ENCODE measurements at regions not wholly inside any gene's neighbourhood (a gene's known extent, or its start where the extent isn't known, plus 50 kb on each side); places are given as distances from the start of the nearest gene placed in this dataset.

DNA sequence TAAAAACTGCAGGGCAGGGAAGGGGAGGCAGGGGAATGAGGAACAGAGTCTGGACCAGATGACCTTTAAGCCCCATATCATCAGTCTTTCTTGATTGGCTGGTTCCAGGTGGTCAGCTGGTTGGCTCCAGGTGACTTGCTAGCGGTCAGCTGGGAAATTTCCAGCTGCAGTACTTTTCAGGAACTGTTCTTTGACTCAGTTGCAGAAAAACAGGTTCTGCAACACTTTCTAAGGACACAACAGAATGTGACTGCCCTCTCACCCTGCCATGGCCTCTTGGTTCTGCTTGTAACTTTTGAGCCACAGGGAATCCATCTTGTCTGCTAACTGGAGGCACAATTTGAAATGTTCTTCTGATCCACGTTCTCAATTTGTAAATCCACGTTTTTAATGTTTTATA lies 278.3 kb upstream of the LRATD1 start:
- no peak overlapping the region for H3K9ac ChIP-seq (ENCODE audit: control insufficient read depth, extremely low read depth, insufficient read depth, low read length)
- no peaks in the 10 kb centered on the region for H3K9me1 ChIP-seq (ENCODE audit: control insufficient read depth, extremely low read depth, insufficient read depth, low read length)
- H3K27ac ChIP-seq (ENCODE audit: control insufficient read depth, insufficient read depth, low read length): no peak overlapping the region
- FAIRE-seq: no peak
- no peaks in the 10 kb centered on the region for H3K27me3 ChIP-seq (ENCODE audit: control insufficient read depth, extremely low read depth, insufficient read depth, low read length)
- H3K36me3 ChIP-seq (ENCODE audit: control insufficient read depth in 2 of 2, extremely low read depth in 1 of 2, insufficient read depth in 2 of 2, low read length in 2 of 2): no peaks in the 10 kb centered on the region
- H3K4me1 ChIP-seq (ENCODE audit: control insufficient read depth, extremely low read depth, insufficient read depth, low read length): no peaks in the 10 kb centered on the region
- no peak overlapping the region for H2AFZ ChIP-seq (ENCODE audit: control insufficient read depth, low read length)
- DNase-seq (ENCODE audit: low read depth, low spot score): no peak
- no peak for TF ChIP-seq EZH2 (IDR thresholded peaks at IDR 0.05; ENCODE audit: low read length)
- no peaks in the 10 kb centered on the region for H4K20me1 ChIP-seq (ENCODE audit: control insufficient read depth, extremely low read depth, insufficient read depth, low read length)
- H3K79me2 ChIP-seq (ENCODE audit: control insufficient read depth, insufficient read depth, low read length): no peaks in the 10 kb centered on the region
- H3K9me3 ChIP-seq (ENCODE audit: control insufficient read depth, low read depth, low read length): no peaks in the 10 kb centered on the region
- H3K4me3 ChIP-seq (ENCODE audit: control insufficient read depth in 2 of 3, extremely low read depth in 1 of 3, insufficient read depth in 2 of 3, low read depth in 1 of 3, low read length in 3 of 3): no peak overlapping the region
- no peak overlapping the region for H3K4me2 ChIP-seq (ENCODE audit: control insufficient read depth, extremely low read depth, insufficient read depth, low read depth, low read length)
- dilution Hi-C loops (cut with MboI; ENCODE audit: extremely low pct_ligation_motif_present, low sequenced_read_pairs): no loop called here

DNA sequence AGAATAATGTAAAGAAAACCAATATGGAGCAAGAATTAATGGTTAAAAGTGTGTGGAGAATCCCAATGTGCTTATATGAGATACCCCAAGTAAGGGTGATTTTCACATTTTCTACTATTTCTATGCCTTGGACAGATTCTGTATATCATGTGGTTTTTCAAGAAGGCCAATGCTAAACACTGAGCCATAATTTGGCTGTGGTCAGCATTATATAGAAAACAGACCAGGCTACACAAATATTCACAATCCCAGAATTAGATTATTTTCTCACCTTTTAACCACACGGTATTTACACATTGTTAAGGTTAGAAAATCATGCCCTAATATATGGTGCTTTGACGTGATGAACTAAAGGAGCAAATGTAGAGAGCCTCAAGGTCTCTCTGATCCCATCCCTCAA lies 277.4 kb upstream of the LRATD1 start:
- dilution Hi-C loops (cut with MboI; ENCODE audit: extremely low pct_ligation_motif_present, low sequenced_read_pairs): no loop called here
- DNase-seq (ENCODE audit: low read depth, low spot score) (no peak), FAIRE-seq (no peak)
- Histone ChIP-seq H3K9ac (ENCODE audit: control insufficient read depth, extremely low read depth, insufficient read depth, low read length) (no peak overlapping the region), H3K79me2 (ENCODE audit: control insufficient read depth, insufficient read depth, low read length) (no peaks in the 10 kb centered on the region), H3K4me1 (ENCODE audit: control insufficient read depth, extremely low read depth, insufficient read depth, low read length) (no peaks in the 10 kb centered on the region), H3K9me1 (ENCODE audit: control insufficient read depth, extremely low read depth, insufficient read depth, low read length) (no peaks in the 10 kb centered on the region), H3K36me3 (ENCODE audit: control insufficient read depth in 2 of 2, extremely low read depth in 1 of 2, insufficient read depth in 2 of 2, low read length in 2 of 2) (no peaks in the 10 kb centered on the region), H3K4me2 (ENCODE audit: control insufficient read depth, extremely low read depth, insufficient read depth, low read depth, low read length) (no peak overlapping the region), H3K9me3 (ENCODE audit: control insufficient read depth, low read depth, low read length) (no peaks in the 10 kb centered on the region), H4K20me1 (ENCODE audit: control insufficient read depth, extremely low read depth, insufficient read depth, low read length) (no peaks in the 10 kb centered on the region), H3K27me3 (ENCODE audit: control insufficient read depth, extremely low read depth, insufficient read depth, low read length) (no peaks in the 10 kb centered on the region), H3K4me3 (ENCODE audit: control insufficient read depth in 2 of 3, extremely low read depth in 1 of 3, insufficient read depth in 2 of 3, low read depth in 1 of 3, low read length in 3 of 3) (no peak overlapping the region), H3K27ac (ENCODE audit: control insufficient read depth, insufficient read depth, low read length) (no peak overlapping the region), H2AFZ (ENCODE audit: control insufficient read depth, low read length) (no peak overlapping the region)
- TF ChIP-seq, protein P1, sequence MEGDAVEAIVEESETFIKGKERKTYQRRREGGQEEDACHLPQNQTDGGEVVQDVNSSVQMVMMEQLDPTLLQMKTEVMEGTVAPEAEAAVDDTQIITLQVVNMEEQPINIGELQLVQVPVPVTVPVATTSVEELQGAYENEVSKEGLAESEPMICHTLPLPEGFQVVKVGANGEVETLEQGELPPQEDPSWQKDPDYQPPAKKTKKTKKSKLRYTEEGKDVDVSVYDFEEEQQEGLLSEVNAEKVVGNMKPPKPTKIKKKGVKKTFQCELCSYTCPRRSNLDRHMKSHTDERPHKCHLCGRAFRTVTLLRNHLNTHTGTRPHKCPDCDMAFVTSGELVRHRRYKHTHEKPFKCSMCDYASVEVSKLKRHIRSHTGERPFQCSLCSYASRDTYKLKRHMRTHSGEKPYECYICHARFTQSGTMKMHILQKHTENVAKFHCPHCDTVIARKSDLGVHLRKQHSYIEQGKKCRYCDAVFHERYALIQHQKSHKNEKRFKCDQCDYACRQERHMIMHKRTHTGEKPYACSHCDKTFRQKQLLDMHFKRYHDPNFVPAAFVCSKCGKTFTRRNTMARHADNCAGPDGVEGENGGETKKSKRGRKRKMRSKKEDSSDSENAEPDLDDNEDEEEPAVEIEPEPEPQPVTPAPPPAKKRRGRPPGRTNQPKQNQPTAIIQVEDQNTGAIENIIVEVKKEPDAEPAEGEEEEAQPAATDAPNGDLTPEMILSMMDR (optimal IDR thresholded peaks at IDR 0.05 in 1 of 3, IDR thresholded peaks at IDR 0.05 in 1 of 3, conservative IDR thresholded peaks at IDR 0.05 in 1 of 3; ENCODE audit: extremely low read depth in 1 of 3, insufficient read depth in 2 of 3, low read length in 3 of 3): no peak
- no peak for TF ChIP-seq EZH2 (IDR thresholded peaks at IDR 0.05; ENCODE audit: low read length)

DNA sequence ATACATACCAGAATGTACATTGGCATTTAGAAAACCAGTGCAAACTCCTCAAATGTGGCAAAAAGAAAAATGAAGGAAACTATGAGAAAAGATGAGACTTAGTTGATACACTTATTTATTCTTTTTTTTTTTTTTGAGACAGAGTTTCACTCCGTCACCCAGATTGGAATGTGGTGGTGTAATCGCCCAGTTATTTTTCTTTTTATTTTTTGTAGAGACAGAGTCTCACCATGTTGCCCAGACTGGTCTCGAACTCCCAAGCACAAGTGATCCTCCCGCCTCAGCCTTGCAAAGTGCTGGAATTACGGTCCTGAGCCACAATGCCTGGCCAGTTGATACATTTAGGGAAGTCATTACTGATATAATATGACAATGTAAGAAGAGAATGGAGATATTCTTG lies 274.2 kb upstream of the LRATD1 start:
- TF ChIP-seq, protein P1 (optimal IDR thresholded peaks at IDR 0.05 in 1 of 3, IDR thresholded peaks at IDR 0.05 in 1 of 3, conservative IDR thresholded peaks at IDR 0.05 in 1 of 3; ENCODE audit: extremely low read depth in 1 of 3, insufficient read depth in 2 of 3, low read length in 3 of 3): no peak
- no peak for TF ChIP-seq EZH2 (IDR thresholded peaks at IDR 0.05; ENCODE audit: low read length)
- no peaks in the 10 kb centered on the region for H3K79me2 ChIP-seq (ENCODE audit: control insufficient read depth, insufficient read depth, low read length)
- no peaks in the 10 kb centered on the region for H3K36me3 ChIP-seq (ENCODE audit: control insufficient read depth in 2 of 2, extremely low read depth in 1 of 2, insufficient read depth in 2 of 2, low read length in 2 of 2)
- H3K9me3 ChIP-seq (ENCODE audit: control insufficient read depth, low read depth, low read length): no peaks in the 10 kb centered on the region
- H2AFZ ChIP-seq (ENCODE audit: control insufficient read depth, low read length): no peak overlapping the region
- DNase-seq (ENCODE audit: low read depth, low spot score): no peak
- no peaks in the 10 kb centered on the region for H3K4me1 ChIP-seq (ENCODE audit: control insufficient read depth, extremely low read depth, insufficient read depth, low read length)
- H3K27me3 ChIP-seq (ENCODE audit: control insufficient read depth, extremely low read depth, insufficient read depth, low read length): no peaks in the 10 kb centered on the region
- H3K4me3 ChIP-seq (ENCODE audit: control insufficient read depth in 2 of 3, extremely low read depth in 1 of 3, insufficient read depth in 2 of 3, low read depth in 1 of 3, low read length in 3 of 3): no peak overlapping the region
- FAIRE-seq: no peak
- dilution Hi-C loops (cut with MboI; ENCODE audit: extremely low pct_ligation_motif_present, low sequenced_read_pairs): no loop called here
- no peak overlapping the region for H3K4me2 ChIP-seq (ENCODE audit: control insufficient read depth, extremely low read depth, insufficient read depth, low read depth, low read length)
- no peaks in the 10 kb centered on the region for H3K9me1 ChIP-seq (ENCODE audit: control insufficient read depth, extremely low read depth, insufficient read depth, low read length)
- H3K9ac ChIP-seq (ENCODE audit: control insufficient read depth, extremely low read depth, insufficient read depth, low read length): no peak overlapping the region
- no peak overlapping the region for H3K27ac ChIP-seq (ENCODE audit: control insufficient read depth, insufficient read depth, low read length)
- no peaks in the 10 kb centered on the region for H4K20me1 ChIP-seq (ENCODE audit: control insufficient read depth, extremely low read depth, insufficient read depth, low read length)
